GOT3 (cell line): ENCODE measurements at regions not wholly inside any gene's neighbourhood (a gene's known extent, or its start where the extent isn't known, plus 50 kb on each side); places are given as distances from the start of the nearest gene placed in this dataset.
"Not testable (repeated sequence)": the region's sequence is repeated elsewhere in the genome, so short reads cannot be mapped to it uniquely, and the experiment has no call there.

Source experiments
- DNase-seq: peaks from one replicate; lab custom pipeline; 2025; ENCODE audit warnings: mixed read lengths; lab: John Stamatoyannopoulos, UW

GRCh38 chr5:116887104-116887503 lies 312.5 kb upstream of the SEMA6A start:
- no peak for DNase-seq

- no peak for DNase-seq
Observed at GRCh38 chr5:116885825-116886224, 311.2 kb upstream of the SEMA6A start.

GRCh38 chr5:116883875-116884274 lies 309.3 kb upstream of the SEMA6A start:
- DNase-seq = no peak

GRCh38 chr5:116881921-116882531 lies 307.4 kb upstream of the SEMA6A start:
- no peak for DNase-seq

GRCh38 chr5:116880601-116881000 lies 306.0 kb upstream of the SEMA6A start:
- no peak for DNase-seq

- DNase-seq = no peak
Observed at GRCh38 chr5:116880150-116880549, 305.5 kb upstream of the SEMA6A start.

- no peak for DNase-seq
Observed at GRCh38 chr5:116876240-116876840, 301.7 kb upstream of the SEMA6A start.

- no peak for DNase-seq
Observed at GRCh38 chr5:116872986-116873385, 298.4 kb upstream of the SEMA6A start.

GRCh38 chr5:116872486-116872885 lies 297.9 kb upstream of the SEMA6A start:
- no peak for DNase-seq

GRCh38 chr5:116867825-116868224 lies 293.2 kb upstream of the SEMA6A start:
- not testable (repeated sequence) for DNase-seq

GRCh38 chr5:116865651-116866050 lies 291.0 kb upstream of the SEMA6A start:
- no peak for DNase-seq

GRCh38 chr5:116864838-116865190 lies 290.2 kb upstream of the SEMA6A start:
- no peak for DNase-seq

GRCh38 chr5:116864157-116864837 lies 289.7 kb upstream of the SEMA6A start:
- no peak for DNase-seq

GRCh38 chr5:116862632-116863455 lies 288.2 kb upstream of the SEMA6A start:
- no peak for DNase-seq

GRCh38 chr5:116861666-116862065 lies 287.0 kb upstream of the SEMA6A start:
- no peak for DNase-seq

- no peak for DNase-seq
Observed at GRCh38 chr5:116861097-116861496, 286.5 kb upstream of the SEMA6A start.

- DNase-seq = no peak
Observed at GRCh38 chr5:116859666-116860320, 285.2 kb upstream of the SEMA6A start.

GRCh38 chr5:116858705-116859333 lies 284.2 kb upstream of the SEMA6A start:
- DNase-seq = no peak

GRCh38 chr5:116858020-116858419 lies 283.4 kb upstream of the SEMA6A start:
- DNase-seq = not testable (repeated sequence)

- no peak for DNase-seq
Observed at GRCh38 chr5:116856271-116856670, 281.6 kb upstream of the SEMA6A start.

- DNase-seq = no peak
Observed at GRCh38 chr5:116853992-116854391, 279.4 kb upstream of the SEMA6A start.
